ENCODE measurements at regions not wholly inside any gene's neighbourhood (a gene's known extent, or its start where the extent isn't known, plus 50 kb on each side); places are given as distances from the start of the nearest gene placed in this dataset.

DNA sequence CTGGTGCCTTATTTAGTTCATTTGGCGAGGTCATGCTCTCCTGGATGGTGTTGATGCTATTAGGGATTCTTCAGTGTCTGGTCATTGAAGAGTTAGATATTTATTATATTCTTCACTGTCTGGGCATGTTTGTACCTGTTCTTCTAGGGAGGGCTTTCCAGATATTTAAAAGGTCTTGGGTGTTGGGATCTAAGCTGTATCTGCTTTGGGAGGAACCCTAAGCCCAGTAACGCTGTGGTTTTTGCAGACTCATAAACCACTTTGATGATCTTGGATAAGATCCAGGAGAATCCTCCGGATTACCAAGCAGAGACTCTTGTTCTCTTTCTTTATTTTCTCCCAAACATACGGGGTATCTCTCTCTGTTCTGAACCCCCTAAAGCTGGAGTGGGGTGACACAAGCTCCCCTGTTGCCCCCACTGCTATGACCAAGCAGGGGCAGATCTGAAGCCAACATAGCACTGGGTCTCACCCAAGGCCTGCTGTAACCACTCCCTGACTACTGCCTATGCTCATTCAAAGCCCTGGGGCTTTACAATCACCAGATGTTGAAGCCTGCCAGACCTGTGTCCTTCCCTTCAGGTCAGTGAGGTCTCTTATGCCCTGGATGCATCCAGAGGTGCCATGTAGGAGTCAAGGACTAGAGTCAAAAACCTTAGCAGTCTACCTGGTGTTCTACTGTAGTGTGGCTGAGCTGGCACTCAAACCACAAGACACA lies 187.6 kb downstream of the GUCY2F start:
- no peak for TF ChIP-seq CTCF (conservative IDR thresholded peaks at IDR 0.05)
- Histone ChIP-seq H2BK12ac (ENCODE audit: insufficient read length, low read depth, low read length) (no peak overlapping the region), H2BK120ac (ENCODE audit: low read depth, low read length, poor library complexity, severe bottlenecking) (no peak overlapping the region), H3K14ac (ENCODE audit: insufficient read depth, low read length) (no peak overlapping the region), H3K23me2 (ENCODE audit: insufficient read length, low read depth, low read length, poor library complexity, severe bottlenecking) (no peaks in the 10 kb centered on the region), H3K4me2 (ENCODE audit: insufficient read depth, insufficient read length, low read length) (no peak overlapping the region), H4K91ac (ENCODE audit: insufficient read length, low read depth, low read length) (no peak overlapping the region), H3K9me3 (ENCODE audit: control insufficient read depth, low read depth, low read length) (no peaks in the 10 kb centered on the region), H3K23ac (ENCODE audit: insufficient read length, low read depth, low read length) (no peak overlapping the region), H3K4me1 (ENCODE audit: insufficient read depth, low read length) (no peaks in the 10 kb centered on the region; the same call in 1 of the 2 replicates), H3K27me3 (ENCODE audit: insufficient read depth, low read length) (no peaks in the 10 kb centered on the region), H3K79me2 (ENCODE audit: insufficient read depth, low read length) (no peaks in the 10 kb centered on the region), H3K79me1 (ENCODE audit: insufficient read depth, low read depth, low read length, poor library complexity, severe bottlenecking) (no peaks in the 10 kb centered on the region), H2AFZ (ENCODE audit: low read length) (no peak overlapping the region), H3T11ph (ENCODE audit: low read length) (no peak overlapping the region), H2BK5ac (ENCODE audit: insufficient read length, low read length) (no peak overlapping the region), H3K56ac (ENCODE audit: insufficient read length, low read depth, low read length) (no peak overlapping the region), H2BK15ac (ENCODE audit: low read depth, low read length) (no peak overlapping the region), H3K18ac (ENCODE audit: insufficient read length, low read depth, low read length) (no peak overlapping the region), H2AK5ac (ENCODE audit: insufficient read length, low read length) (no peak overlapping the region), H4K5ac (ENCODE audit: insufficient read length, low read depth, low read length) (no peak overlapping the region), H3K9ac (ENCODE audit: extremely low read depth, insufficient read length, low read length) (no peak overlapping the region), H3K27ac (ENCODE audit: insufficient read length, low read depth, low read length) (no peak overlapping the region), H3K4ac (ENCODE audit: low read depth, low read length) (no peak overlapping the region), H4K8ac (replicated peaks; ENCODE audit: insufficient read length, low read depth, low read length) (no peak overlapping the region), H4K20me1 (ENCODE audit: control insufficient read depth, insufficient read depth, insufficient read length) (no peaks in the 10 kb centered on the region), H2BK20ac (ENCODE audit: low read depth, low read length, poor library complexity, severe bottlenecking) (no peak overlapping the region)
- no peak for DNase-seq
- H3K4me1 Mint-ChIP-seq = peaks cover 11 to 16% of the 10 kb centered on the region in 2 experiments
- H3K36me3 Mint-ChIP-seq (ENCODE audit: insufficient read depth in 1 of 3, low read depth in 3 of 3) = peaks cover 0 to 7% (median 1%) of the 10 kb centered on the region in 3 experiments; a peak in 3 of 7 replicates
- no peak overlapping the region for H3K4me3 Mint-ChIP-seq
- no CpG with 5 or more reads among the region's 4 CpGs for WGBS (ENCODE audit: extremely low coverage, insufficient read length, low lambda C conversion rate)
- H3K9me3 Mint-ChIP-seq = peaks cover 4 to 6% of the 10 kb centered on the region in 2 experiments; a peak in 4 of 5 replicates
- H3K27ac Mint-ChIP-seq = no peak overlapping the region; a peak in 1 of 7 replicates
- peaks cover 9% of the 10 kb centered on the region for H3K27me3 Mint-ChIP-seq (ENCODE audit: low read depth)
